ENCODE measurements at regions not wholly inside any gene's neighbourhood (a gene's known extent, or its start where the extent isn't known, plus 50 kb on each side); places are given as distances from the start of the nearest gene placed in this dataset.

- Histone ChIP-seq H3K27ac (ENCODE audit: low read depth in 1 of 3, low read length in 2 of 3) (no peak overlapping the region), H3K36me3 (ENCODE audit: control insufficient read depth in 3 of 3, insufficient read depth in 2 of 3, low read depth in 1 of 3, low read length in 3 of 3) (no peaks in the 10 kb centered on the region), H3K27me3 (ENCODE audit: control insufficient read depth in 3 of 3, insufficient read depth in 3 of 3, low read length in 3 of 3) (peaks cover 0 to 2% (median 0%) of the 10 kb centered on the region in 3 donors), H3K4me1 (ENCODE audit: control insufficient read depth in 3 of 3, insufficient read depth in 2 of 3, low read depth in 1 of 3, low read length in 2 of 3) (no peaks in the 10 kb centered on the region), H3K4me3 (ENCODE audit: low read depth in 1 of 3, low read length in 3 of 3) (no peak overlapping the region), H3K9me3 (ENCODE audit: control insufficient read depth in 2 of 2, insufficient read depth in 1 of 2, low read depth in 1 of 2, low read length in 1 of 2) (peaks cover 0 to 6% of the 10 kb centered on the region in 2 donors)
- WGBS, 3 donors, result 5 to 38% (median 7%) methylated on average over 3 of the region's 3 CpGs
- DNase-seq (peak in 1 of 2 donors; percentile 16), FAIRE-seq (no peak)
These were observed 152.1 kb upstream of the SMLR1 start for GRCh38 chr6:130675072-130675471.

GRCh38 chr6:130676077-130676772, 151.0 kb upstream of the SMLR1 start:
- Histone ChIP-seq H3K4me1 (ENCODE audit: control insufficient read depth in 3 of 3, insufficient read depth in 2 of 3, low read depth in 1 of 3, low read length in 2 of 3) (no peaks in the 10 kb centered on the region), H3K27me3 (ENCODE audit: control insufficient read depth in 3 of 3, insufficient read depth in 3 of 3, low read length in 3 of 3) (peaks cover 0 to 2% (median 0%) of the 10 kb centered on the region in 3 donors), H3K36me3 (ENCODE audit: control insufficient read depth in 3 of 3, insufficient read depth in 2 of 3, low read depth in 1 of 3, low read length in 3 of 3) (no peaks in the 10 kb centered on the region), H3K27ac (ENCODE audit: low read depth in 1 of 3, low read length in 2 of 3) (no peak overlapping the region), H3K4me3 (ENCODE audit: low read depth in 1 of 3, low read length in 3 of 3) (no peak overlapping the region), H3K9me3 (ENCODE audit: control insufficient read depth in 2 of 2, insufficient read depth in 1 of 2, low read depth in 1 of 2, low read length in 1 of 2) (peaks cover 0 to 6% of the 10 kb centered on the region in 2 donors)
- FAIRE-seq (no peak), DNase-seq (peak in 1 of 2 donors; percentile 2)
- 0 to 31% (median 12%) methylated on average over 1 of the region's 1 CpG for WGBS, 3 donors

GRCh38 chr6:130676773-130677144, 150.4 kb upstream of the SMLR1 start:
- peaks cover 0 to 1% (median 0%) of the 10 kb centered on the region in 3 donors for H3K27me3 ChIP-seq (ENCODE audit: control insufficient read depth in 3 of 3, insufficient read depth in 3 of 3, low read length in 3 of 3)
- 73 to 81% (median 73%) methylated on average over 1 of the region's 1 CpG for WGBS, 3 donors
- H3K9me3 ChIP-seq (ENCODE audit: control insufficient read depth in 2 of 2, insufficient read depth in 1 of 2, low read depth in 1 of 2, low read length in 1 of 2), result peaks cover 0 to 6% of the 10 kb centered on the region in 2 donors
- FAIRE-seq (no peak), DNase-seq (no peak)
- no peaks in the 10 kb centered on the region for H3K36me3 ChIP-seq (ENCODE audit: control insufficient read depth in 3 of 3, insufficient read depth in 2 of 3, low read depth in 1 of 3, low read length in 3 of 3)
- no peak overlapping the region for H3K4me3 ChIP-seq (ENCODE audit: low read depth in 1 of 3, low read length in 3 of 3)
- H3K27ac ChIP-seq (ENCODE audit: low read depth in 1 of 3, low read length in 2 of 3), result no peak overlapping the region
- no peaks in the 10 kb centered on the region for H3K4me1 ChIP-seq (ENCODE audit: control insufficient read depth in 3 of 3, insufficient read depth in 2 of 3, low read depth in 1 of 3, low read length in 2 of 3)

GRCh38 chr6:130677312-130677711, 149.9 kb upstream of the SMLR1 start:
- no peaks in the 10 kb centered on the region for H3K27me3 ChIP-seq (ENCODE audit: control insufficient read depth in 3 of 3, insufficient read depth in 3 of 3, low read length in 3 of 3)
- DNase-seq, result no peak
- H3K27ac ChIP-seq (ENCODE audit: low read depth in 1 of 3, low read length in 2 of 3), result no peak overlapping the region
- no peaks in the 10 kb centered on the region for H3K4me1 ChIP-seq (ENCODE audit: control insufficient read depth in 3 of 3, insufficient read depth in 2 of 3, low read depth in 1 of 3, low read length in 2 of 3)
- H3K36me3 ChIP-seq (ENCODE audit: control insufficient read depth in 3 of 3, insufficient read depth in 2 of 3, low read depth in 1 of 3, low read length in 3 of 3), result no peaks in the 10 kb centered on the region
- no peak for FAIRE-seq
- H3K4me3 ChIP-seq (ENCODE audit: low read depth in 1 of 3, low read length in 3 of 3), result no peak overlapping the region
- H3K9me3 ChIP-seq (ENCODE audit: control insufficient read depth in 2 of 2, insufficient read depth in 1 of 2, low read depth in 1 of 2, low read length in 1 of 2), result peaks cover 0 to 6% of the 10 kb centered on the region in 2 donors

- DNase-seq, result no peak
- H3K9me3 ChIP-seq (ENCODE audit: control insufficient read depth in 2 of 2, insufficient read depth in 1 of 2, low read depth in 1 of 2, low read length in 1 of 2), result peaks cover 0 to 6% of the 10 kb centered on the region in 2 donors
- no peaks in the 10 kb centered on the region for H3K4me1 ChIP-seq (ENCODE audit: control insufficient read depth in 3 of 3, insufficient read depth in 2 of 3, low read depth in 1 of 3, low read length in 2 of 3)
- H3K27ac ChIP-seq (ENCODE audit: low read depth in 1 of 3, low read length in 2 of 3), result no peak overlapping the region
- no peaks in the 10 kb centered on the region for H3K36me3 ChIP-seq (ENCODE audit: control insufficient read depth in 3 of 3, insufficient read depth in 2 of 3, low read depth in 1 of 3, low read length in 3 of 3)
- WGBS, 3 donors, result 66 to 75% (median 71%) methylated on average over 3 of the region's 3 CpGs
- H3K4me3 ChIP-seq (ENCODE audit: low read depth in 1 of 3, low read length in 3 of 3), result no peak overlapping the region
- FAIRE-seq, result no peak
- no peaks in the 10 kb centered on the region for H3K27me3 ChIP-seq (ENCODE audit: control insufficient read depth in 3 of 3, insufficient read depth in 3 of 3, low read length in 3 of 3)
These were observed 149.4 kb upstream of the SMLR1 start for GRCh38 chr6:130677766-130678165.

- DNase-seq (no peak), FAIRE-seq (no peak)
- WGBS, 3 donors, result 34 to 65% (median 63%) methylated on average over 2 of the region's 2 CpGs
- no peaks in the 10 kb centered on the region for H3K4me1 ChIP-seq (ENCODE audit: control insufficient read depth in 3 of 3, insufficient read depth in 2 of 3, low read depth in 1 of 3, low read length in 2 of 3)
- H3K27me3 ChIP-seq (ENCODE audit: control insufficient read depth in 3 of 3, insufficient read depth in 3 of 3, low read length in 3 of 3), result no peaks in the 10 kb centered on the region
- no peak overlapping the region for H3K27ac ChIP-seq (ENCODE audit: low read depth in 1 of 3, low read length in 2 of 3)
- no peaks in the 10 kb centered on the region for H3K36me3 ChIP-seq (ENCODE audit: control insufficient read depth in 3 of 3, insufficient read depth in 2 of 3, low read depth in 1 of 3, low read length in 3 of 3)
- peaks cover 0 to 6% of the 10 kb centered on the region in 2 donors for H3K9me3 ChIP-seq (ENCODE audit: control insufficient read depth in 2 of 2, insufficient read depth in 1 of 2, low read depth in 1 of 2, low read length in 1 of 2)
- no peak overlapping the region for H3K4me3 ChIP-seq (ENCODE audit: low read depth in 1 of 3, low read length in 3 of 3)
These were observed 147.5 kb upstream of the SMLR1 start for GRCh38 chr6:130679684-130680083.

GRCh38 chr6:130680116-130680515, 147.1 kb upstream of the SMLR1 start:
- FAIRE-seq (no peak), DNase-seq (no peak)
- WGBS, 3 donors, result 50 to 71% (median 66%) methylated on average over 3 of the region's 3 CpGs
- Histone ChIP-seq H3K27ac (ENCODE audit: low read depth in 1 of 3, low read length in 2 of 3) (no peak overlapping the region), H3K36me3 (ENCODE audit: control insufficient read depth in 3 of 3, insufficient read depth in 2 of 3, low read depth in 1 of 3, low read length in 3 of 3) (no peaks in the 10 kb centered on the region), H3K9me3 (ENCODE audit: control insufficient read depth in 2 of 2, insufficient read depth in 1 of 2, low read depth in 1 of 2, low read length in 1 of 2) (peaks cover 0 to 6% of the 10 kb centered on the region in 2 donors), H3K4me1 (ENCODE audit: control insufficient read depth in 3 of 3, insufficient read depth in 2 of 3, low read depth in 1 of 3, low read length in 2 of 3) (no peaks in the 10 kb centered on the region), H3K27me3 (ENCODE audit: control insufficient read depth in 3 of 3, insufficient read depth in 3 of 3, low read length in 3 of 3) (no peaks in the 10 kb centered on the region), H3K4me3 (ENCODE audit: low read depth in 1 of 3, low read length in 3 of 3) (no peak overlapping the region)

GRCh38 chr6:130681028-130681427, 146.2 kb upstream of the SMLR1 start:
- H3K27ac ChIP-seq (ENCODE audit: low read depth in 1 of 3, low read length in 2 of 3), result no peak overlapping the region
- H3K4me1 ChIP-seq (ENCODE audit: control insufficient read depth in 3 of 3, insufficient read depth in 2 of 3, low read depth in 1 of 3, low read length in 2 of 3), result no peaks in the 10 kb centered on the region
- FAIRE-seq (no peak), DNase-seq (no peak)
- H3K9me3 ChIP-seq (ENCODE audit: control insufficient read depth in 2 of 2, insufficient read depth in 1 of 2, low read depth in 1 of 2, low read length in 1 of 2), result peaks cover 0 to 6% of the 10 kb centered on the region in 2 donors
- no peaks in the 10 kb centered on the region for H3K36me3 ChIP-seq (ENCODE audit: control insufficient read depth in 3 of 3, insufficient read depth in 2 of 3, low read depth in 1 of 3, low read length in 3 of 3)
- H3K4me3 ChIP-seq (ENCODE audit: low read depth in 1 of 3, low read length in 3 of 3), result no peak overlapping the region
- WGBS, 3 donors, result 52 to 72% (median 70%) methylated on average over 1 of the region's 1 CpG
- peaks cover 0 to 2% (median 0%) of the 10 kb centered on the region in 3 donors for H3K27me3 ChIP-seq (ENCODE audit: control insufficient read depth in 3 of 3, insufficient read depth in 3 of 3, low read length in 3 of 3)

GRCh38 chr6:130682066-130682465, 145.1 kb upstream of the SMLR1 start:
- H3K36me3 ChIP-seq (ENCODE audit: control insufficient read depth in 3 of 3, insufficient read depth in 2 of 3, low read depth in 1 of 3, low read length in 3 of 3), result no peaks in the 10 kb centered on the region
- DNase-seq (no peak), FAIRE-seq (no peak)
- H3K9me3 ChIP-seq (ENCODE audit: control insufficient read depth in 2 of 2, insufficient read depth in 1 of 2, low read depth in 1 of 2, low read length in 1 of 2), result peaks cover 0 to 6% of the 10 kb centered on the region in 2 donors
- no peaks in the 10 kb centered on the region for H3K4me1 ChIP-seq (ENCODE audit: control insufficient read depth in 3 of 3, insufficient read depth in 2 of 3, low read depth in 1 of 3, low read length in 2 of 3)
- H3K4me3 ChIP-seq (ENCODE audit: low read depth in 1 of 3, low read length in 3 of 3), result no peak overlapping the region
- peaks cover 0 to 2% (median 0%) of the 10 kb centered on the region in 3 donors for H3K27me3 ChIP-seq (ENCODE audit: control insufficient read depth in 3 of 3, insufficient read depth in 3 of 3, low read length in 3 of 3)
- H3K27ac ChIP-seq (ENCODE audit: low read depth in 1 of 3, low read length in 2 of 3), result no peak overlapping the region
- 89 to 98% (median 92%) methylated on average over 5 of the region's 5 CpGs for WGBS, 3 donors

All from small intestine (tissue), 7 donors.